B cell (primary cell): ENCODE measurements at regions not wholly inside any gene's neighbourhood (a gene's known extent, or its start where the extent isn't known, plus 50 kb on each side); places are given as distances from the start of the nearest gene placed in this dataset.

ENCODE experiments used
- ATAC-seq: fragments of 200-7000 bp; cut with Tn5 transposase; one replicate; pipeline ENCODE4 v1.10.0; 2021; ENCODE audit warnings: low read depth, mild to moderate bottlenecking, moderate number of reproducible peaks, moderate library complexity
- CTCF ChIA-PET: fragments of 350-600 bp; sonication (Branson Sonifier 250); formaldehyde crosslinking; loops from one replicate; lab custom pipeline; 2021; ENCODE audit warnings: antibody characterized with exemption, inconsistent platforms; lab: Charles Lee
- POLR2A ChIA-PET: fragments of 350-600 bp; sonication (Branson Sonifier 250); formaldehyde crosslinking; loops from one replicate; lab custom pipeline; 2021; ENCODE audit warnings: antibody characterized with exemption; lab: Charles Lee
- DNase-seq: peaks from one replicate; pipeline ENCODE4 v3.0.0; 2013
- H2AFZ ChIP-seq: 2 replicates; pipeline ENCODE4 v1.6.1; 2012; ENCODE audit warnings: mild to moderate bottlenecking, low read depth, low read length; ENCODE audit not compliant: insufficient read depth, poor library complexity, severe bottlenecking
- H3K27ac ChIP-seq, 2 donors: 1 replicate in 1 of 2; 2 replicates in 1 of 2; pipeline ENCODE4 v1.5.1; 2012 to 2013; ENCODE audit warnings: low read length in 2 of 2, mild to moderate bottlenecking in 2 of 2, moderate library complexity in 1 of 2
- H3K27me3 ChIP-seq, 4 experiments: fragments of 200-600 bp in 1 of 4; sonication (generic) in 1 of 4; replicated peaks in 1 of 4; 1 replicate in 2 of 4; 2 replicates in 2 of 4; pipeline versions ENCODE4 v1.6.1 to v1.7.0; 2013 to 2016; ENCODE audit warnings: low read length in 3 of 4, mild to moderate bottlenecking in 2 of 4, mixed read lengths in 1 of 4, moderate library complexity in 1 of 4; ENCODE audit not compliant: insufficient read depth in 4 of 4, control insufficient read depth in 3 of 4; ENCODE audit errors: control extremely low read depth in 1 of 4
- H3K36me3 ChIP-seq, 2 experiments: replicated peaks in 1 of 2; 1 replicate in 1 of 2; 2 replicates in 1 of 2; pipeline versions ENCODE4 v1.6.1 to v1.7.1; 2013; ENCODE audit warnings: low read length in 1 of 2; ENCODE audit not compliant: insufficient read depth in 2 of 2, control insufficient read depth in 1 of 2; ENCODE audit errors: control extremely low read depth in 1 of 2, extremely low read depth in 1 of 2
- H3K4me1 ChIP-seq, 2 donors: fragments of 200-600 bp in 1 of 2; sonication (generic) in 1 of 2; 1 replicate in 1 of 2; 2 replicates in 1 of 2; pipeline versions ENCODE4 v1.5.1 to v1.6.1; 2013 to 2017; ENCODE audit warnings: low read length in 2 of 2; ENCODE audit not compliant: control insufficient read depth in 2 of 2, insufficient read depth in 2 of 2
- H3K4me2 ChIP-seq: replicated peaks from 2 replicates; pipeline ENCODE3; 2012; ENCODE audit warnings: mild to moderate bottlenecking, low read depth, low read length; ENCODE audit not compliant: poor library complexity, severe bottlenecking
- H3K4me3 ChIP-seq, 5 experiments: fragments of 200-600 bp in 1 of 5; sonication (generic) in 1 of 5; 1 replicate in 3 of 5; 2 replicates in 2 of 5; pipeline versions ENCODE4 v1.5.1 to v1.7.0; 2011 to 2016; ENCODE audit warnings: low read length in 4 of 5, mild to moderate bottlenecking in 4 of 5, low read depth in 2 of 5, control low read depth in 1 of 5, moderate library complexity in 1 of 5; ENCODE audit not compliant: insufficient read depth in 1 of 5; ENCODE audit errors: control extremely low read depth in 1 of 5, extremely low read depth in 1 of 5
- H3K79me2 ChIP-seq: fragments of 200-600 bp; sonication (generic); one replicate; pipeline ENCODE4 v1.6.0; 2016; ENCODE audit warnings: low read length; ENCODE audit not compliant: control insufficient read depth, insufficient read depth
- H3K9ac ChIP-seq: fragments of 200-600 bp; sonication (generic); 2 replicates; pipeline ENCODE4 v1.6.1; 2017; ENCODE audit warnings: mild to moderate bottlenecking, low read length, moderate library complexity
- H3K9me3 ChIP-seq, 3 donors: one replicate each; pipeline versions ENCODE4 v1.6.1 to v1.7.1; 2013; ENCODE audit warnings: low read length in 2 of 3; ENCODE audit not compliant: control insufficient read depth in 2 of 3, insufficient read depth in 1 of 3; ENCODE audit errors: control extremely low read depth in 1 of 3
- H4K20me1 ChIP-seq: 2 replicates; pipeline ENCODE4 v1.6.0; 2012; ENCODE audit warnings: mild to moderate bottlenecking, low read length; ENCODE audit not compliant: insufficient read depth, control insufficient read depth, poor library complexity, severe bottlenecking
- H3K27ac Mint-ChIP-seq: one replicate; pipeline ENCODE4 v1.8.0; 2021; ENCODE audit warnings: mixed read lengths
- H3K27me3 Mint-ChIP-seq: one replicate; pipeline ENCODE4 v1.8.0; 2021; ENCODE audit warnings: mixed read lengths
- H3K4me1 Mint-ChIP-seq: one replicate; pipeline ENCODE4 v1.8.0; 2021; ENCODE audit warnings: mixed read lengths
- H3K4me3 Mint-ChIP-seq: one replicate; pipeline ENCODE4 v1.8.0; 2021; ENCODE audit warnings: mixed read lengths
- H3K9me3 Mint-ChIP-seq: one replicate; pipeline ENCODE4 v1.8.0; 2022; ENCODE audit warnings: mixed read lengths; ENCODE audit not compliant: insufficient read depth
- CTCF ChIP-seq: fragments of 200-600 bp; IDR thresholded peaks from one replicate; pipeline ENCODE4 v1.8.0; 2022; ENCODE audit warnings: antibody characterized with exemption, mild to moderate bottlenecking
- EZH2 ChIP-seq: IDR thresholded peaks from 2 replicates; pipeline ENCODE4 v1.6.1; 2012; ENCODE audit warnings: borderline replicate concordance, low read depth, mild to moderate bottlenecking, moderate library complexity, low read length; ENCODE audit not compliant: insufficient read depth, poor library complexity, severe bottlenecking
- WGBS: methylation state at CpG from one replicate; pipeline ENCODE4 v1.1.5; 2013; ENCODE audit warnings: missing lambda C conversion rate; ENCODE audit not compliant: insufficient coverage; 5-methylcytosine and 5-hydroxymethylcytosine counted together
- intact Hi-C: fragments of 100-400 bp; cut with micrococcal nuclease; formaldehyde crosslinking; loops from one replicate; pipeline ENCODE4 v1.10.0; 2022

- no peak overlapping the region for H2AFZ ChIP-seq
- Mint-ChIP-seq H3K9me3 (no peaks in the 10 kb centered on the region), H3K4me3 (no peak overlapping the region), H3K27me3 (no peaks in the 10 kb centered on the region), H3K4me1 (no peaks in the 10 kb centered on the region), H3K27ac (no peak overlapping the region)
- no peak overlapping the region for H3K27ac ChIP-seq
- no peak for ATAC-seq
- H3K27me3 ChIP-seq, result no peaks in the 10 kb centered on the region
- no peak overlapping the region for H3K4me2 ChIP-seq
- H3K79me2 ChIP-seq, result no peaks in the 10 kb centered on the region
- H3K4me3 ChIP-seq, result no peak overlapping the region
- TF ChIP-seq CTCF, result no peak
- TF ChIP-seq EZH2, result no peak
- POLR2A ChIA-PET, result no interaction called here
- no peak for DNase-seq
- intact Hi-C loops, result no loop called here
- H3K9me3 ChIP-seq, result no peaks in the 10 kb centered on the region
- H4K20me1 ChIP-seq, result no peaks in the 10 kb centered on the region
- H3K36me3 ChIP-seq, result no peaks in the 10 kb centered on the region
- CTCF ChIA-PET, result no interaction called here
- H3K9ac ChIP-seq, result no peak overlapping the region
- H3K4me1 ChIP-seq, result no peaks in the 10 kb centered on the region
Observed at GRCh38 chr18:34128436-34128835, 96.3 kb downstream of the NOL4 start.

GRCh38 chr18:34126121-34126520, 98.6 kb downstream of the NOL4 start:
- CTCF ChIA-PET, result no interaction called here
- intact Hi-C loops, result no loop called here
- DNase-seq (no peak), ATAC-seq (no peak)
- no CpG with 5 or more reads among the region's 3 CpGs for WGBS
- no peak overlapping the region for H3K4me3 ChIP-seq
- no peaks in the 10 kb centered on the region for H3K4me1 Mint-ChIP-seq
- H4K20me1 ChIP-seq, result no peaks in the 10 kb centered on the region
- POLR2A ChIA-PET, result no interaction called here
- TF ChIP-seq CTCF (no peak), EZH2 (no peak)
- H3K27me3 ChIP-seq, result no peaks in the 10 kb centered on the region
- no peaks in the 10 kb centered on the region for H3K27me3 Mint-ChIP-seq
- H3K27ac ChIP-seq, result no peak overlapping the region
- H3K79me2 ChIP-seq, result no peaks in the 10 kb centered on the region
- no peaks in the 10 kb centered on the region for H3K9me3 ChIP-seq
- no peaks in the 10 kb centered on the region for H3K36me3 ChIP-seq
- no peak overlapping the region for H3K27ac Mint-ChIP-seq
- H3K9me3 Mint-ChIP-seq, result no peaks in the 10 kb centered on the region
- no peak overlapping the region for H3K4me3 Mint-ChIP-seq
- H3K4me1 ChIP-seq, result no peaks in the 10 kb centered on the region
- H3K4me2 ChIP-seq, result no peak overlapping the region
- no peak overlapping the region for H2AFZ ChIP-seq
- no peak overlapping the region for H3K9ac ChIP-seq
